Right lobe of liver (tissue), 6 donors: ENCODE measurements at regions not wholly inside any gene's neighbourhood (a gene's known extent, or its start where the extent isn't known, plus 50 kb on each side); places are given as distances from the start of the nearest gene placed in this dataset.

ENCODE experiments used
- ATAC-seq, 4 donors: fragments of 200-7000 bp; cut with Tn5 transposase; one replicate each; pipeline ENCODE4 v1.9.1; 2020; ENCODE audit warnings: mild to moderate bottlenecking in 4 of 4, moderate library complexity in 4 of 4
- DNase-seq, 3 donors: peaks; one replicate each; pipeline ENCODE4 v3.0.0-alpha.2; 2020
- H3K27ac ChIP-seq, 3 donors: fragments of 200-600 bp; one replicate each; pipeline ENCODE4 v1.8.0; 2022
- H3K27me3 ChIP-seq, 2 donors: fragments of 200-600 bp; one replicate each; pipeline ENCODE4 v1.8.0; 2022
- H3K36me3 ChIP-seq, 4 donors: fragments of 200-600 bp; sonication (generic) in 1 of 4; one replicate each; pipeline versions ENCODE4 v1.5.1 to v1.8.0; 2017 to 2022; ENCODE audit warnings: control low read depth in 1 of 4
- H3K4me1 ChIP-seq, 4 donors: fragments of 200-600 bp; sonication (generic) in 1 of 4; one replicate each; pipeline versions ENCODE4 v1.5.1 to v1.8.0; 2017 to 2022; ENCODE audit warnings: control low read depth in 1 of 4
- H3K4me3 ChIP-seq, 3 donors: fragments of 200-600 bp; one replicate each; pipeline ENCODE4 v1.8.0; 2022
- H3K9me3 ChIP-seq, 4 donors: fragments of 200-600 bp; sonication (generic) in 1 of 4; one replicate each; pipeline versions ENCODE4 v1.5.1 to v1.8.0; 2017 to 2022; ENCODE audit warnings: control low read depth in 1 of 4
- CTCF ChIP-seq, 4 donors: fragments of 200-600 bp in 3 of 4; fragments of 450-650 bp in 1 of 4; IDR thresholded peaks; one replicate each; pipeline versions ENCODE4 v1.5.1 to v1.8.0; 2016 to 2022; ENCODE audit warnings: antibody characterized with exemption in 4 of 4, mild to moderate bottlenecking in 2 of 4
- POLR2A ChIP-seq: fragments of 450-650 bp; IDR thresholded peaks from one replicate; pipeline ENCODE4 v1.6.1; 2017; ENCODE audit warnings: antibody characterized with exemption, mild to moderate bottlenecking
- WGBS: methylation state at CpG from one replicate; pipeline ENCODE4 v1.1.6; 2018; ENCODE audit warnings: low coverage, low lambda C conversion rate; ENCODE audit not compliant: insufficient coverage; ENCODE audit errors: missing lambda C conversion rate; 5-methylcytosine and 5-hydroxymethylcytosine counted together
- intact Hi-C, 2 donors: fragments of 100-400 bp; cut with DNase I; formaldehyde crosslinking; loops; one replicate each; pipeline versions ENCODE4 v1.11.2 to v1.14.1; 2022
- donor health status: DM: no; HTN: yes; CAD: no.
- donor health status: DM: no; HTN: no; CAD: no.
- donor health status: DM: no; HTN: no; CAD: no.
- donor health status: DM: no; HTN: yes; CAD: no.
- donor health status: DM: no; HTN: yes; CAD: no.

GRCh38 chr15:60137711-60138396 is 133.7 kb downstream of the FOXB1 start:
- no peak for DNase-seq
- intact Hi-C loops = no loop called here

GRCh38 chr15:60138397-60138968 is 134.4 kb downstream of the FOXB1 start:
- DNase-seq (no peak), ATAC-seq (no peak)
- intact Hi-C loops = no loop called here
- H3K27ac ChIP-seq = no peak overlapping the region
- H3K4me1 ChIP-seq = no peaks in the 10 kb centered on the region
- no peaks in the 10 kb centered on the region for H3K36me3 ChIP-seq
- WGBS = 79% methylated on average over 3 of the region's 3 CpGs
- TF ChIP-seq CTCF (IDR thresholded peaks at IDR 0.05) (no peak), POLR2A (no peak)
- H3K27me3 ChIP-seq = no peaks in the 10 kb centered on the region
- no peaks in the 10 kb centered on the region for H3K9me3 ChIP-seq
- no peak overlapping the region for H3K4me3 ChIP-seq

More at GRCh38 chr15:60137711-60138396, 133.7 kb downstream of the FOXB1 start:
- Histone ChIP-seq H3K4me3 (no peak overlapping the region), H3K27ac (no peak overlapping the region), H3K27me3 (no peaks in the 10 kb centered on the region), H3K9me3 (no peaks in the 10 kb centered on the region), H3K4me1 (no peaks in the 10 kb centered on the region), H3K36me3 (no peaks in the 10 kb centered on the region)
- WGBS = 52% methylated on average over 5 of the region's 5 CpGs
- no peak for TF ChIP-seq CTCF (IDR thresholded peaks at IDR 0.05)
- TF ChIP-seq POLR2A = no peak
- ATAC-seq = no peak

- ATAC-seq (no peak), DNase-seq (no peak)
- no peak overlapping the region for H3K27ac ChIP-seq
- intact Hi-C loops = no loop called here
- no peak overlapping the region for H3K4me3 ChIP-seq
- no peaks in the 10 kb centered on the region for H3K9me3 ChIP-seq
- 50% methylated on average over 3 of the region's 4 CpGs for WGBS
- H3K36me3 ChIP-seq = no peaks in the 10 kb centered on the region
- peaks cover 0 to 3% of the 10 kb centered on the region in 2 donors for H3K27me3 ChIP-seq
- H3K4me1 ChIP-seq = no peaks in the 10 kb centered on the region
- TF ChIP-seq POLR2A (no peak), CTCF (IDR thresholded peaks at IDR 0.05) (no peak)
Observed at GRCh38 chr15:60152386-60152785, 148.3 kb downstream of the FOXB1 start.

GRCh38 chr15:60154764-60155325 is 150.7 kb downstream of the FOXB1 start:
- no peaks in the 10 kb centered on the region for H3K27me3 ChIP-seq
- TF ChIP-seq POLR2A = no peak
- TF ChIP-seq CTCF (IDR thresholded peaks at IDR 0.05) = no peak
- WGBS = 26% methylated on average over 4 of the region's 4 CpGs

More at GRCh38 chr15:60154764-60155325, 150.7 kb downstream of the FOXB1 start:
- Histone ChIP-seq H3K4me3 (no peak overlapping the region), H3K27ac (no peak overlapping the region), H3K4me1 (no peaks in the 10 kb centered on the region), H3K36me3 (no peaks in the 10 kb centered on the region), H3K9me3 (no peaks in the 10 kb centered on the region)
- ATAC-seq (no peak), DNase-seq (no peak)
- intact Hi-C loops = no loop called here
